ENCODE measurements at regions not wholly inside any gene's neighbourhood (a gene's known extent, or its start where the extent isn't known, plus 50 kb on each side); places are given as distances from the start of the nearest gene placed in this dataset.

GRCh38 chr3:176697284-176697889 lies 499.9 kb downstream of the TBL1XR1 start:
- DNase-seq: no peak

GRCh38 chr3:176696816-176697215 lies 500.5 kb downstream of the TBL1XR1 start:
- DNase-seq: no peak

- no peak for DNase-seq
Measured at GRCh38 chr3:176692966-176693785, 504.1 kb downstream of the TBL1XR1 start.

DNA sequence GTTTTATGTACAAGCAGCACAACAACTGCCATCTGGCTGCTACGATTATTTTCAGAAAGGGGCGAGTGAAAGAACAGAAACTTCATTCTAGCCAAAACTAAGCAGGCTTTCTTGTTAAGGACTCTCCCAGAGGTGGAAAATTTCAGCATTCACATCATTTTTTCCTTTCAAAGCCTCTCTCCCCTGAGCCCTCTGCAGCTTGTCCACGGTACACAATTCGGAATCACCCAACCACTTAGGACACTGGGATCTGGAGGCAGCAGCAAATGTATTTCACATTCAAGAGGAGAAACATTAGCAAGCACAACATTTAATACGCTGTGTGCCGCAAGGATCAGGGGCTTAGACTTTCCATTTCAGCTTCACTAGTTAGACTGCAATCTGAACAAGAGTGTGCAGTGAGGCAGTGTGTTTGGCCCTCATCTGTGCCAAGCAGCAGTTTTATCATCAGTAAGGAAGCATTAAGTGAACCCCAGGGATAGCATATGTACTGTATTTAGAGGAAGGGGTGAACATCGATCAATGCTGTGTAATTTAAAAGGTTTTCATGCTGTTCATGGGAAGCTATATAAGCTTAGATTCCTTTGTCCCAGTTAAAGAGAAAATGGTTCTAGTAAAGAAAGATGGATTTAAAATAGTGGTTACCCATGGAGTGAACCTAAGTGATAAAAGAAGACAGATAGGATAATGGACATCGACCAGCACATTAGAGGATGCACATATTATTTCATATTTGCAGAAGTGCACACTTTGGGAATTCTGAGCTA lies 504.9 kb downstream of the TBL1XR1 start:
- DNase-seq: no peak

DNA sequence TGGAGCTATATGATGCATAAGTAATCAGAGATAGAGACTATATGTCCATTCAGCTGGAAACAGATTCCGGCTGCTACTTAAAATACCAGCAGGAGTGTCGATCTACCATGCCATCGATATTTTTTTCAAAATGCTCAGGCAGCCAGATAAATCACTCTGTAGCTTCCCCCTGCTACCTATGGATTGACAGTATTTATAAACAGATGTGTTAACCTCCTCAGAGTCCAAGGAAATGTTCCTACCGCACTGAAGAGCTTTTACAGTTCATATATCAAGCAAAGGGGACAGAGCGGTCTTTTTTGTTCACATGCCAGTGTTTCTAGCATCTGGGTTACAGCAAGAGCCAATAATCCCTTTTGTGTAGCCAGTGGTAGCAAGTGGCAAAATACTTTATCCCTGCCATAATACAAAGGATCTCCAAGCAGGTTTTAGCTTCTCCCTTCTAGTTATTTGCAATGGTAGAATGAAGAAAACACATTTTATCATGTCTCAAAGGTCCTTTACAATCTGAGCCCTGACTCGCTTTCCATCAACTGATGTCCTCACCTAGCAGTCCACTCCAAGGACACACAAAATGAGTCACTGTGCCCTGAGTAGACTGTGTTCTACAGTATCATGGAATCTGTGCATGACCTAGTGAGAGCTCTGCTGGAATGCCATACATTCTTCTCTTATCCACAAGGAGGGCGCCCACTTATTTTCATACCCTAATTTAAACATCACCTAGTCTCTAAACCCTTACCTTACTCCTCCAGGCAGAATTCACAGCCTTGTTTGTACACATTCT lies 507.0 kb downstream of the TBL1XR1 start:
- no peak for DNase-seq

- no peak for DNase-seq
Measured at GRCh38 chr3:176687754-176688153, 509.5 kb downstream of the TBL1XR1 start.

- DNase-seq: no peak
Measured at GRCh38 chr3:176683382-176683781, 513.9 kb downstream of the TBL1XR1 start.

GRCh38 chr3:176663837-176664831 lies 533.1 kb downstream of the TBL1XR1 start:
- DNase-seq: peak; percentile 82

DNA sequence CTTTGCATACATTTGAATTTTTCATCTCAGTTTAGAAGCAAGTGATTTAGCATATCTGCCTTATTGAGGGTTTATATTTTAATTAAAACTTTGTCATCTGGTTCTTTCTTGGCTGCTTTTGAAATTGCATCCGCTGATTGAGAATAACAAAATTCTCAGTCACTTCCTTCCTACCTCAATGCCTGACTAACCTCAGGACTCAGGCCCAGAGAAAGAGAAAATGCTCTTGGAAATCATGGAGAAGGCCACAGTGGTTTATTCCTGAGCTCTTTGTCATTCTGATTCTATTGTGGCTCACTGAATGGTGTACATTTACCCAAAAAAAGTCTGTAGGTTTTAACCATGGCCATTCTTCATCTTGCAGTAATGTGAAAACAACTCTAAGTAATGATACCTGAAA lies 533.9 kb downstream of the TBL1XR1 start:
- no peak for DNase-seq

GRCh38 chr3:176661432-176661964 lies 535.8 kb downstream of the TBL1XR1 start:
- DNase-seq: no peak

- peak; percentile 86 for DNase-seq
Measured at GRCh38 chr3:176655404-176656094, 541.7 kb downstream of the TBL1XR1 start.

DNA sequence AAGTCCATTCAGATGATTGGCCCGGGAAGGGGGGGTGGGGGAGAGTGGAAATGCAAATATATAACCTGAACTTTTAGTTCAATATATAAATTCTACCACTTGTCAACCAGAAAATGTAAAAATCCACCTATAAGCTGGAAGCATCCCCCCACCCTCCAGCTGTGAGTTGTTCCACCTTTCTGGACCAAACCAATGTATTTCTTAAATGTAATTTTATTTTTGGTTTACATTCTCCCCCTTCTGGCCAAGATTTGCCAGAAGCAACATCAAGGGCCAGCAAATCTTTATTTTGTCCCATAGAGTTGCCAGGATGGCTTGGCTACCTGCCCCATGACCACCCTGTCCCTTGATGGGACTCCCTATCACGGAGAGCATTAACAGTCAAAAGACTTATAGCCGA lies 545.7 kb downstream of the TBL1XR1 start:
- DNase-seq: no peak

- DNase-seq: no peak
Measured at GRCh38 chr3:176650478-176650877, 546.8 kb downstream of the TBL1XR1 start.

GRCh38 chr3:176647987-176648386 lies 549.3 kb downstream of the TBL1XR1 start:
- DNase-seq: no peak

GRCh38 chr3:176633511-176633910 lies 563.8 kb downstream of the TBL1XR1 start:
- no peak for DNase-seq

GRCh38 chr3:176632925-176633324 lies 564.4 kb downstream of the TBL1XR1 start:
- DNase-seq: no peak

- DNase-seq: no peak
Measured at GRCh38 chr3:176631165-176631564, 566.1 kb downstream of the TBL1XR1 start.

- DNase-seq: no peak
Measured at GRCh38 chr3:176628101-176628639, 569.1 kb downstream of the TBL1XR1 start.

- DNase-seq: no peak
Measured at GRCh38 chr3:176623468-176624150, 573.7 kb downstream of the TBL1XR1 start.

- DNase-seq: no peak
Measured at GRCh38 chr3:176619833-176620232, 577.4 kb downstream of the TBL1XR1 start.

Data from NCI-H446 treated with DMSO at 0.1 percent for 48 hours (cell line).